ENCODE measurements at regions not wholly inside any gene's neighbourhood (a gene's known extent, or its start where the extent isn't known, plus 50 kb on each side); places are given as distances from the start of the nearest gene placed in this dataset.
"Not testable (repeated sequence)": the region's sequence is repeated elsewhere in the genome, so short reads cannot be mapped to it uniquely, and the experiment has no call there.

GRCh38 chr3:26090589-26090988, 300.7 kb downstream of the OXSM start:
- no peaks in the 10 kb centered on the region for H3K4me1 Mint-ChIP-seq (ENCODE audit: low read depth)
- H3K27me3 Mint-ChIP-seq, result no peaks in the 10 kb centered on the region
- peaks cover 19% of the 10 kb centered on the region for H3K9me3 Mint-ChIP-seq
- no peak overlapping the region for H3K4me3 Mint-ChIP-seq
- no peak overlapping the region for H3K27ac Mint-ChIP-seq
- peaks cover 6% of the 10 kb centered on the region for H3K36me3 Mint-ChIP-seq (ENCODE audit: low read depth)

DNA sequence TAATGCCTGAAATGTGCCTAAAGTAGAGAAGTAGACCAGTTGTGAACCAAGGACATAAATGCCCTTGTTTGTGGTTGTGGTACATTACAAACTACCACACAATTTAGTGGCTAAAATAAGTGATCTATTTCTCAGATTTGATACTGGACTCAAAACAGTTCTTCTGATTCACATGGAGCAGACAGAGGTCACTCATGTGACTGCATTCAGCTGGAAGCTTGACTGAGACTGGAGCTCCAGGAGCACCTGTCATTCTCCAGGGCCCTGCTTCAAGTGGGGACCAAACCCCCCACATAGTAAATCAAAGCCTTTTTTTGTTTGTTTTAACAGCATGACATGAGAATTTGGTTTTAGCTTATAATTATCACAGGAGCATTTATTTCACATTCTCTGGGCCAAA, 301.2 kb downstream of the OXSM start:
- H3K36me3 Mint-ChIP-seq (ENCODE audit: low read depth), result peaks cover 6% of the 10 kb centered on the region
- H3K27me3 Mint-ChIP-seq, result no peaks in the 10 kb centered on the region
- H3K9me3 Mint-ChIP-seq, result peaks cover 24% of the 10 kb centered on the region
- H3K27ac Mint-ChIP-seq, result no peak overlapping the region
- H3K4me1 Mint-ChIP-seq (ENCODE audit: low read depth), result no peaks in the 10 kb centered on the region
- no peak overlapping the region for H3K4me3 Mint-ChIP-seq

- no peak overlapping the region for H3K4me3 Mint-ChIP-seq
- no peaks in the 10 kb centered on the region for H3K27me3 Mint-ChIP-seq
- H3K36me3 Mint-ChIP-seq (ENCODE audit: low read depth), result peaks cover 6% of the 10 kb centered on the region
- peaks cover 28% of the 10 kb centered on the region for H3K9me3 Mint-ChIP-seq
- H3K27ac Mint-ChIP-seq, result no peak overlapping the region
- H3K4me1 Mint-ChIP-seq (ENCODE audit: low read depth), result no peaks in the 10 kb centered on the region
These were observed 301.7 kb downstream of the OXSM start for GRCh38 chr3:26091626-26092025.

GRCh38 chr3:26097111-26097510, 307.2 kb downstream of the OXSM start:
- not testable (repeated sequence) for H3K27ac Mint-ChIP-seq; H3K27me3 Mint-ChIP-seq; H3K4me3 Mint-ChIP-seq; H3K36me3 Mint-ChIP-seq (ENCODE audit: low read depth); H3K4me1 Mint-ChIP-seq (ENCODE audit: low read depth)
- H3K9me3 Mint-ChIP-seq, result peaks cover 25% of the 10 kb centered on the region

GRCh38 chr3:26099692-26100091, 309.8 kb downstream of the OXSM start:
- Mint-ChIP-seq H3K36me3 (ENCODE audit: low read depth) (no peaks in the 10 kb centered on the region), H3K27ac (no peak overlapping the region), H3K4me3 (no peak overlapping the region), H3K27me3 (no peaks in the 10 kb centered on the region), H3K4me1 (ENCODE audit: low read depth) (no peaks in the 10 kb centered on the region), H3K9me3 (peaks cover 25% of the 10 kb centered on the region)

- peaks cover 25% of the 10 kb centered on the region for H3K9me3 Mint-ChIP-seq
- no peaks in the 10 kb centered on the region for H3K4me1 Mint-ChIP-seq (ENCODE audit: low read depth)
- H3K36me3 Mint-ChIP-seq (ENCODE audit: low read depth), result no peaks in the 10 kb centered on the region
- H3K4me3 Mint-ChIP-seq, result no peak overlapping the region
- H3K27ac Mint-ChIP-seq, result no peak overlapping the region
- H3K27me3 Mint-ChIP-seq, result no peaks in the 10 kb centered on the region
These were observed 310.3 kb downstream of the OXSM start for GRCh38 chr3:26100176-26100575.

DNA sequence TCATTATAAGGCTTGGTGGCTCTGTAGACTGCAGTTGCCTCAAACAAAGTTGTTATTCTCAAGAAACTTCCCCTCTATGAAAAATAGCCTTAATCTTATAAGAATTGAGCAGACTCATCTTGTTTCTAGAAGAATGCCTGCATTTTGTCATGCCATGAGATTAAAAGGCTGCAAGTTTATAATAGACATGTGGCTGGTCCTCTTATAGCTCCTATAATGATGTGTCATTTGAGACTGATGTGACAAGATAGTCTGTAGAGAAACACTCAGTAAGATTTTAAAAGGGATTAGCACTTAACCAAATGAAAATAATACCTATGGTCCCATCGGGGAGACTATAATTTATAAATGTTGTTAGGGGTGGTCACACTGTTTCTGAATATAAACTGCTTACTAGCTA, 312.5 kb downstream of the OXSM start:
- Mint-ChIP-seq H3K4me1 (ENCODE audit: low read depth) (no peaks in the 10 kb centered on the region), H3K9me3 (peaks cover 7% of the 10 kb centered on the region), H3K27ac (no peak overlapping the region), H3K27me3 (no peaks in the 10 kb centered on the region), H3K4me3 (no peak overlapping the region), H3K36me3 (ENCODE audit: low read depth) (no peaks in the 10 kb centered on the region)

GRCh38 chr3:26104851-26105251, 315.0 kb downstream of the OXSM start:
- Mint-ChIP-seq H3K9me3 (no peaks in the 10 kb centered on the region), H3K4me1 (ENCODE audit: low read depth) (no peaks in the 10 kb centered on the region), H3K36me3 (ENCODE audit: low read depth) (no peaks in the 10 kb centered on the region), H3K27me3 (no peaks in the 10 kb centered on the region), H3K4me3 (no peak overlapping the region), H3K27ac (no peak overlapping the region)

DNA sequence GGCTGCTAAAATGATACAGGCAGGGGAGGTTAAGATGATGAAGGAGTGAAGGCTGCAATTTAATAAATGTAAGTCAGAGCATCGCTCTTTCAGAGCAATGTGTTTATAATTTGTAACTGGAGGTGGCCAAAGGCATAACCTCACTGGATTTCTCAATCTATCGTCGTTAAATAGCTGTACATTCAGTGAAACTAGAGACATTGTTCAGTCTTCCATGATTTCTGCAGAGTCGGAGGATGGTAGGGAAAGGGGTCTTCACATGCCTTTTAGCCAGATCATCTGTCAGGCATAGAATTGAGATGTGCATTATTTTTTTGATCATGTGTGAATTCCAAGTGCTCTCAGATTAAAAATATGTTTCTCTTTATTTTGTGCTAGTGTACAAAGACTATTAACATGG, 315.4 kb downstream of the OXSM start:
- Mint-ChIP-seq H3K36me3 (ENCODE audit: low read depth) (no peaks in the 10 kb centered on the region), H3K27me3 (no peaks in the 10 kb centered on the region), H3K4me1 (ENCODE audit: low read depth) (no peaks in the 10 kb centered on the region), H3K9me3 (no peaks in the 10 kb centered on the region), H3K4me3 (no peak overlapping the region), H3K27ac (no peak overlapping the region)

GRCh38 chr3:26106228-26106627, 316.3 kb downstream of the OXSM start:
- H3K36me3 Mint-ChIP-seq (ENCODE audit: low read depth), result no peaks in the 10 kb centered on the region
- H3K27ac Mint-ChIP-seq, result no peak overlapping the region
- H3K4me3 Mint-ChIP-seq, result no peak overlapping the region
- H3K27me3 Mint-ChIP-seq, result no peaks in the 10 kb centered on the region
- H3K4me1 Mint-ChIP-seq (ENCODE audit: low read depth), result no peaks in the 10 kb centered on the region
- H3K9me3 Mint-ChIP-seq, result no peaks in the 10 kb centered on the region

DNA sequence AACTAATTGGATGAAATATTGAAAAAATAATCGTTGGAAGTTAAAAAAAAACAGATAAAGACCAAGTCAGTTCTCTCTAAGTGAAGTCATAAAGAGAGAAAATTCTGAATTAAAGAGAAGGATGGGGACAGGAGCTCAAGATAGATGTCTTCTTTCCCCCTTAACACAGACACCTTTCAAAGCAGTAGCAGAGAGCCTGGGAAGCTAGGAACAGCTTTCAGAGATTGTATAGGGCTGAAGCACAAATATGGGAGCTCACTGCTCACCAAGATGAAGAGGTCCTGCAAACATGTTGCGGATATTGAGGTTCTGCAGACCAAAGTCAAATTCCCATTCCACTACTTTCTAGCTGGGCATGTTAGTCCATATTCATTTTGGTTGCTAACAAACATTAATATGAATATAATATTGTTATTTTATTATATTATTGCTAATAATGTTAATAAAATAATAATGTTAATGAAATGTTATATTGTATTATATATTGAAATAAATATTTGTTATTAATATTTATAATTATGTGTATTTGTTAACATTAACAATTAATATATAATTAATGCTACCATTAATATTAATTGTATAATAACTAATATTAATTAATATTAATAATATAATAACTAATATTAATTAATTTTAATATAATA, 319.1 kb downstream of the OXSM start:
- H3K36me3 Mint-ChIP-seq (ENCODE audit: low read depth), result no peaks in the 10 kb centered on the region
- no peak overlapping the region for H3K4me3 Mint-ChIP-seq
- no peaks in the 10 kb centered on the region for H3K9me3 Mint-ChIP-seq

GRCh38 chr3:26114851-26115250, 325.0 kb downstream of the OXSM start:
- peaks cover 4% of the 10 kb centered on the region for H3K9me3 Mint-ChIP-seq
- H3K27me3 Mint-ChIP-seq, result no peaks in the 10 kb centered on the region
- no peak overlapping the region for H3K27ac Mint-ChIP-seq
- no peak overlapping the region for H3K4me3 Mint-ChIP-seq
- H3K4me1 Mint-ChIP-seq (ENCODE audit: low read depth), result no peaks in the 10 kb centered on the region
- no peaks in the 10 kb centered on the region for H3K36me3 Mint-ChIP-seq (ENCODE audit: low read depth)

More for the DNA sequence above, 319.1 kb downstream of the OXSM start:
- Mint-ChIP-seq H3K27ac (no peak overlapping the region), H3K27me3 (no peaks in the 10 kb centered on the region), H3K4me1 (ENCODE audit: low read depth) (no peaks in the 10 kb centered on the region)

DNA sequence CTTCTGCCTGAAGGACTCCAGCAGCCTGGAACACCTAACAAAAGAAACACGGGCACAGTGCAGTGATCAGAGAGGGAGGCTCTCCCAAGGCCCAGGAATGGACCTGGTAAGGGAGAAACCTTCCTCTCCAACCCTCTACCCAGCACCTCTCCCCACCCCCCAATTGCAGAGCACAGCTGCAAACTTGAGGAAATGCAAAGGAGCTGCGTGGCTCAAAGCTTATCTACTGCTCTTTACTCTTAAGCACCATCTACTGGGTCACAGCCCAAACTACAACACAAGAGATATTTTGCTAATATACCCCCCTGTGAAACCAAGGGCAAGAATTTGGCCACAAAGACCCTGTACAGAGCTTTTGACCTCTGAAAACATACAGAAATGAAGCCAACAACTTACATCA, 328.3 kb downstream of the OXSM start:
- Mint-ChIP-seq H3K4me3 (no peak overlapping the region), H3K27me3 (no peaks in the 10 kb centered on the region), H3K36me3 (ENCODE audit: low read depth) (no peaks in the 10 kb centered on the region), H3K9me3 (peaks cover 8% of the 10 kb centered on the region), H3K4me1 (ENCODE audit: low read depth) (no peaks in the 10 kb centered on the region), H3K27ac (no peak overlapping the region)

DNA sequence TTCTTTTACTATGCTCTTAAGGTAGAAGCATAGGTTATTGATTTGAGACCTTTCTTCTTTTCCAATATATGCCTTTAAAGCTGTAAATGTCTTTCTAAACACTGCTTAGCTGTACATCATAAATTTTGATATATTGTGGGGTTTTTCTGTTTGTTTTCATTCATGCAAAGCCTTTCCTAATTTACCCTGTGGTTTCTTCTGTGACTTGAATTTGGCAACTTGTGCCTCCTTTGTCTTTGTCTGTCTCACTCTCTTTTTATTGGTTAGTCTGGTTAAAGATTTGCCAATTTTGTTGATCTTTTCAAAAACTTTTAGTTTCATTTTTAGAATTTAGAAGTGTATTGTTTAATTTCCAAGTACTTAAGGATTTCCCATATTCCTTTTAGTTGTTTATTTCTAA, 343.1 kb downstream of the OXSM start:
- Mint-ChIP-seq H3K27ac (no peak overlapping the region), H3K27me3 (no peaks in the 10 kb centered on the region), H3K9me3 (peaks cover 8% of the 10 kb centered on the region), H3K4me3 (no peak overlapping the region), H3K36me3 (ENCODE audit: low read depth) (no peaks in the 10 kb centered on the region), H3K4me1 (ENCODE audit: low read depth) (no peaks in the 10 kb centered on the region)

GRCh38 chr3:26141296-26141695, 351.4 kb downstream of the OXSM start:
- Mint-ChIP-seq H3K4me3 (no peak overlapping the region), H3K9me3 (peaks cover 8% of the 10 kb centered on the region), H3K27ac (no peak overlapping the region), H3K27me3 (no peaks in the 10 kb centered on the region), H3K4me1 (ENCODE audit: low read depth) (no peaks in the 10 kb centered on the region), H3K36me3 (ENCODE audit: low read depth) (no peaks in the 10 kb centered on the region)

DNA sequence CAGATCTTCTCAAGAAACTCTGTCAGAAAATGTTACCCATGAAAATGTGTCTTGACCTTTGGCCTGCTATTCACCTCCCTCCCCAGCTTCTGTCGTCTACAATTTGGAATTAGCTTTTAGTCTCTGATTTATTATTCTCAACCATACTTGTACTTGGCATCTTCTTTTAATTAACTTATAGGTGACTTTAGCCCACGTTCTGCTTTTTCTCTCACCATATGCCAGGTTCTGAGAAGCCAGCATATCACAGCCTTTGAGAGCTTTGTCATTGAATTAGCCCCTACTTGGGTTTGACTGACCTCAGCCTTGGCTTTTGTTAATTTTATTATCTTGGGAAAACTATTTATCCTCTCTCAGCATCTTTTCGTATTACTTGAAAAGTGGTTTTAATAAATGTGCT, 355.9 kb downstream of the OXSM start:
- Mint-ChIP-seq H3K4me1 (ENCODE audit: low read depth) (no peaks in the 10 kb centered on the region), H3K4me3 (no peak overlapping the region), H3K36me3 (ENCODE audit: low read depth) (no peaks in the 10 kb centered on the region), H3K9me3 (peaks cover 8% of the 10 kb centered on the region), H3K27me3 (no peaks in the 10 kb centered on the region), H3K27ac (no peak overlapping the region)
